ENCODE measurements at regions not wholly inside any gene's neighbourhood (a gene's known extent, or its start where the extent isn't known, plus 50 kb on each side); places are given as distances from the start of the nearest gene placed in this dataset.

GRCh38 chr5:156125118-156125517 lies 201.8 kb upstream of the SGCD start:
- H3K9me3 ChIP-seq (ENCODE audit: insufficient read depth in 2 of 2, low read depth in 1 of 2, low read length in 1 of 2), result no peaks in the 10 kb centered on the region
- H3K23me2 ChIP-seq (ENCODE audit: low read depth, low read length), result no peaks in the 10 kb centered on the region; the same call in 1 of the 2 replicates
- H2BK120ac ChIP-seq (replicated peaks; ENCODE audit: low read depth, low read length), result no peak overlapping the region
- H3K4me3 ChIP-seq (ENCODE audit: extremely low read depth in 1 of 4, insufficient read depth in 2 of 4, low read depth in 3 of 4, low read length in 4 of 4), result no peak overlapping the region
- no peaks in the 10 kb centered on the region for H3K79me1 ChIP-seq (ENCODE audit: low read depth, low read length)
- H4K91ac ChIP-seq (replicated peaks; ENCODE audit: insufficient read length, low read length), result no peak overlapping the region
- H3K18ac ChIP-seq (ENCODE audit: extremely low read depth, low read length), result no peak overlapping the region
- no peak for FAIRE-seq
- no peak overlapping the region for H3K56ac ChIP-seq (replicated peaks; ENCODE audit: insufficient read length, low read depth, low read length)
- H2BK20ac ChIP-seq (ENCODE audit: low read length), result no peak overlapping the region
- 96% methylated on average over 3 of the region's 3 CpGs; no CpG with 5 or more reads in 1 of the 2 experiments for WGBS, 2 experiments (ENCODE audit: extremely low coverage in 1 of 2, insufficient coverage in 1 of 2, insufficient read length in 1 of 2, insufficient replicate concordance in 2 of 2, low coverage in 1 of 2, low lambda C conversion rate in 2 of 2, missing lambda C conversion rate in 1 of 2)
- H4K5ac ChIP-seq (ENCODE audit: insufficient read length, low read depth, low read length), result no peak overlapping the region
- CTCF ChIA-PET (ENCODE audit: partially characterized antibody), result interaction anchor here (2.0 kb wide), 1 partner anchor 14 kb away, joined by 5 read pairs; no protein-coding TSS in a partner anchor
- no peak overlapping the region for H2BK12ac ChIP-seq (ENCODE audit: low read depth, low read length)
- POLR2A ChIA-PET (ENCODE audit: partially characterized antibody), result no interaction called here
- H3K79me2 ChIP-seq (ENCODE audit: control insufficient read depth in 1 of 2, insufficient read depth in 2 of 2, low read length in 2 of 2), result no peaks in the 10 kb centered on the region
- H3K4me1 ChIP-seq (replicated peaks in 1 of 4; ENCODE audit: control insufficient read depth in 3 of 4, insufficient read depth in 4 of 4, low read length in 3 of 4), result no peaks in the 10 kb centered on the region
- H2AFZ ChIP-seq (ENCODE audit: low read length), result no peak overlapping the region
- no peak overlapping the region for H3K27ac ChIP-seq (ENCODE audit: low read depth, low read length)
- H4K20me1 ChIP-seq (replicated peaks in 1 of 2; ENCODE audit: control insufficient read depth in 1 of 2, insufficient read depth in 2 of 2, low read length in 2 of 2), result no peaks in the 10 kb centered on the region
- H3K27me3 ChIP-seq (replicated peaks in 1 of 4; ENCODE audit: control insufficient read depth in 3 of 4, extremely low read depth in 1 of 4, insufficient read depth in 3 of 4, low read length in 3 of 4), result no peaks in the 10 kb centered on the region
- DNase-seq (ENCODE audit: low read depth in 1 of 2, low spot score in 2 of 2), result no peak
- no peak overlapping the region for H3K9ac ChIP-seq (replicated peaks in 1 of 4; ENCODE audit: extremely low read depth in 1 of 4, low read depth in 3 of 4, low read length in 3 of 4)
- no peak overlapping the region for H2AK5ac ChIP-seq (ENCODE audit: low read depth, low read length)
- H2BK5ac ChIP-seq (ENCODE audit: low read depth, low read length), result no peak overlapping the region
- no peak overlapping the region for H4K8ac ChIP-seq (ENCODE audit: extremely low read depth, insufficient read depth, low read length)
- H2BK15ac ChIP-seq (ENCODE audit: low read length), result no peak overlapping the region
- H3K23ac ChIP-seq (ENCODE audit: insufficient read length), result no peak overlapping the region
- no peak overlapping the region for H3K4ac ChIP-seq (replicated peaks; ENCODE audit: insufficient read length, low read depth, low read length)
- H3K4me2 ChIP-seq (ENCODE audit: insufficient read depth in 1 of 2, low read depth in 2 of 2, low read length in 2 of 2), result no peak overlapping the region
- H3K14ac ChIP-seq (ENCODE audit: insufficient read length), result no peak overlapping the region
- TF ChIP-seq CTCF (IDR thresholded peaks at IDR 0.05; ENCODE audit: control extremely low read depth in 1 of 3, insufficient read depth in 1 of 3, low read depth in 1 of 3, low read length in 3 of 3) (no peak), PHF8 (conservative IDR thresholded peaks at IDR 0.05; ENCODE audit: low read depth, low read length) (no peak), E2F6 (IDR thresholded peaks at IDR 0.05) (no peak), YY1 (IDR thresholded peaks at IDR 0.05; ENCODE audit: low read depth, low read length) (no peak), SP4 (IDR thresholded peaks at IDR 0.05; ENCODE audit: low read length) (no peak), KDM1A (IDR thresholded peaks at IDR 0.05; ENCODE audit: borderline replicate concordance, low read length) (no peak), SP2 (IDR thresholded peaks at IDR 0.05; ENCODE audit: low read length) (no peak)
- H3K36me3 ChIP-seq (ENCODE audit: control insufficient read depth in 2 of 4, insufficient read depth in 4 of 4, low read length in 3 of 4), result no peaks in the 10 kb centered on the region

Data from H1 (cell line).